ENCODE measurements at regions not wholly inside any gene's neighbourhood (a gene's known extent, or its start where the extent isn't known, plus 50 kb on each side); places are given as distances from the start of the nearest gene placed in this dataset.

DNA sequence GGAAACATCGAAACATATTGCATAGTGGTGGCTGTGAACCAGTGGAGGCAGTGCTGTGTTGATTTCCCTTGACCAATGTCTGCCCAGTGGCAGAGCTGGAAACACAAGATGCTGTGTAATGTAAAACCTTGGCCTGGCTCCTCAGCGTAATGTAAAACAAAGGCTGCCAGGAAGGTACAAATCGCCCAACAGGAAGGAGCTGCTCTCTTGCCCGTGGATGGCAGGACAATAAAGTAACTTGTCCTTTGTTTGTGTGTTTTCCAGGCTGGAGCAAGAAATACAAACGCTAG, 143.4 kb downstream of the PALM2AKAP2 start:
- no peak for TF ChIP-seq NFRKB (IDR thresholded peaks at IDR 0.05)
- no peak for TF ChIP-seq FOXA1 (IDR thresholded peaks at IDR 0.05)
- TF ChIP-seq ZNF384 (IDR thresholded peaks at IDR 0.05) = no peak
- no peak for TF ChIP-seq SP1 (IDR thresholded peaks at IDR 0.05)
- no peak for TF ChIP-seq HDGF (IDR thresholded peaks at IDR 0.05; ENCODE audit: borderline replicate concordance)
- TF ChIP-seq L3MBTL2 (conservative IDR thresholded peaks at IDR 0.05) = no peak
- TF ChIP-seq BHLHE40 (IDR thresholded peaks at IDR 0.05; ENCODE audit: borderline replicate concordance) = no peak
- TF ChIP-seq FOXM1 (IDR thresholded peaks at IDR 0.05; ENCODE audit: borderline replicate concordance) = no peak
- no peak for TF ChIP-seq FOXK2 (IDR thresholded peaks at IDR 0.05)
- TF ChIP-seq ARNT (IDR thresholded peaks at IDR 0.05) = no peak
- no peak for TF ChIP-seq CTBP1 (IDR thresholded peaks at IDR 0.05; ENCODE audit: borderline replicate concordance)
- no peak for TF ChIP-seq LEF1 (IDR thresholded peaks at IDR 0.05; ENCODE audit: borderline replicate concordance)
